HG03025 (cell line): ENCODE measurements at regions not wholly inside any gene's neighbourhood (a gene's known extent, or its start where the extent isn't known, plus 50 kb on each side); places are given as distances from the start of the nearest gene placed in this dataset.

Experiments used
- ATAC-seq: cut with Tn5 transposase; IDR thresholded peaks from one replicate; pipeline ENCODE4 v1.9.1; 2021; ENCODE audit warnings: mild to moderate bottlenecking, moderate library complexity; ENCODE audit not compliant: unreplicated experiment, low FRiP score

- no peak for ATAC-seq
These were observed 370.2 kb downstream of the GADD45G start for GRCh38 chr9:89975024-89975423.

- no peak for ATAC-seq
These were observed 370.8 kb downstream of the GADD45G start for GRCh38 chr9:89975630-89976029.

- ATAC-seq: no peak
These were observed 373.4 kb downstream of the GADD45G start for GRCh38 chr9:89978185-89978584.

GRCh38 chr9:89980600-89980999 is 375.8 kb downstream of the GADD45G start:
- ATAC-seq: no peak

GRCh38 chr9:89982016-89982415 is 377.2 kb downstream of the GADD45G start:
- ATAC-seq: no peak

- ATAC-seq: no peak
These were observed 378.6 kb downstream of the GADD45G start for GRCh38 chr9:89983411-89983810.

GRCh38 chr9:89984214-89984613 is 379.4 kb downstream of the GADD45G start:
- ATAC-seq: no peak

- ATAC-seq: no peak
These were observed 380.3 kb downstream of the GADD45G start for GRCh38 chr9:89985068-89985467.

- no peak for ATAC-seq
These were observed 381.4 kb downstream of the GADD45G start for GRCh38 chr9:89986190-89986589.

- ATAC-seq: no peak
These were observed 383.6 kb downstream of the GADD45G start for GRCh38 chr9:89988458-89988857.

- ATAC-seq: no peak
These were observed 386.5 kb downstream of the GADD45G start for GRCh38 chr9:89991204-89991790.

GRCh38 chr9:89992326-89993198 is 387.8 kb downstream of the GADD45G start:
- ATAC-seq: no peak

GRCh38 chr9:89993678-89994630 is 389.1 kb downstream of the GADD45G start:
- no peak for ATAC-seq

GRCh38 chr9:89994988-89995613 is 390.3 kb downstream of the GADD45G start:
- no peak for ATAC-seq

GRCh38 chr9:89996116-89996515 is 391.3 kb downstream of the GADD45G start:
- no peak for ATAC-seq

- no peak for ATAC-seq
These were observed 392.0 kb downstream of the GADD45G start for GRCh38 chr9:89996773-89997172.

GRCh38 chr9:89998633-89999032 is 393.8 kb downstream of the GADD45G start:
- no peak for ATAC-seq

GRCh38 chr9:89999176-89999533 is 394.3 kb downstream of the GADD45G start:
- no peak for ATAC-seq

GRCh38 chr9:89999534-90000370 is 394.9 kb downstream of the GADD45G start:
- peak; percentile 88 for ATAC-seq

GRCh38 chr9:90000925-90001324 is 396.1 kb downstream of the GADD45G start:
- ATAC-seq: no peak
